ENCODE measurements at regions not wholly inside any gene's neighbourhood (a gene's known extent, or its start where the extent isn't known, plus 50 kb on each side); places are given as distances from the start of the nearest gene placed in this dataset.

- no peaks in the 10 kb centered on the region for H3K36me3 Mint-ChIP-seq
- H3K4me3 Mint-ChIP-seq: no peak overlapping the region
- H3K9me3 Mint-ChIP-seq (ENCODE audit: low read depth): no peaks in the 10 kb centered on the region
- H3K4me1 Mint-ChIP-seq: peaks cover 4% of the 10 kb centered on the region
- peaks cover 37% of the 10 kb centered on the region for H3K27me3 Mint-ChIP-seq
- CTCF ChIA-PET: no interaction called here
- H3K27ac Mint-ChIP-seq: no peak overlapping the region
- ATAC-seq (no peak), DNase-seq (no peak)
These were observed 130.0 kb upstream of the GGTLC1 start for GRCh38 chr20:24118441-24119175.

GRCh38 chr20:24118034-24118433 is 129.5 kb upstream of the GGTLC1 start:
- ATAC-seq (no peak), DNase-seq (no peak)
- Mint-ChIP-seq H3K27ac (no peak overlapping the region), H3K27me3 (peaks cover 31% of the 10 kb centered on the region), H3K4me1 (peaks cover 4% of the 10 kb centered on the region), H3K36me3 (no peaks in the 10 kb centered on the region), H3K9me3 (ENCODE audit: low read depth) (no peaks in the 10 kb centered on the region), H3K4me3 (no peak overlapping the region)
- CTCF ChIA-PET: no interaction called here

- H3K4me3 Mint-ChIP-seq: no peak overlapping the region
- peaks cover 4% of the 10 kb centered on the region for H3K4me1 Mint-ChIP-seq
- no peak for DNase-seq
- CTCF ChIA-PET: interaction anchor here (1.2 kb wide), 1 partner anchor 16 kb away, joined by 3 read pairs; no protein-coding TSS in a partner anchor
- H3K36me3 Mint-ChIP-seq: no peaks in the 10 kb centered on the region
- ATAC-seq: no peak
- no peaks in the 10 kb centered on the region for H3K9me3 Mint-ChIP-seq (ENCODE audit: low read depth)
- H3K27ac Mint-ChIP-seq: no peak overlapping the region
- H3K27me3 Mint-ChIP-seq: peaks cover 30% of the 10 kb centered on the region
These were observed 128.8 kb upstream of the GGTLC1 start for GRCh38 chr20:24117383-24117782.

GRCh38 chr20:24116611-24117010 is 128.0 kb upstream of the GGTLC1 start:
- Mint-ChIP-seq H3K4me1 (peaks cover 4% of the 10 kb centered on the region), H3K4me3 (no peak overlapping the region), H3K27ac (no peak overlapping the region), H3K27me3 (peaks cover 26% of the 10 kb centered on the region), H3K36me3 (no peaks in the 10 kb centered on the region), H3K9me3 (ENCODE audit: low read depth) (no peaks in the 10 kb centered on the region)
- ATAC-seq: no peak
- DNase-seq: no peak
- CTCF ChIA-PET: interaction anchor here (1.1 to 1.2 kb wide), 2 partner anchors 10 to 15 kb away, joined by 3 read pairs; no protein-coding TSS in a partner anchor

- H3K27me3 Mint-ChIP-seq: peaks cover 12% of the 10 kb centered on the region
- H3K9me3 Mint-ChIP-seq (ENCODE audit: low read depth): no peaks in the 10 kb centered on the region
- ATAC-seq (no peak), DNase-seq (no peak)
- peaks cover 20% of the 10 kb centered on the region for H3K4me1 Mint-ChIP-seq
- no peak overlapping the region for H3K27ac Mint-ChIP-seq
- CTCF ChIA-PET: interaction anchor here (1.0 kb wide), 1 partner anchor 10 kb away, joined by 4 read pairs; no protein-coding TSS in a partner anchor
- no peak overlapping the region for H3K4me3 Mint-ChIP-seq
- H3K36me3 Mint-ChIP-seq: no peaks in the 10 kb centered on the region
These were observed 123.8 kb upstream of the GGTLC1 start for GRCh38 chr20:24112360-24112759.

GRCh38 chr20:24111858-24112257 is 123.3 kb upstream of the GGTLC1 start:
- Mint-ChIP-seq H3K4me1 (peaks cover 20% of the 10 kb centered on the region), H3K27ac (no peak overlapping the region), H3K4me3 (no peak overlapping the region), H3K9me3 (ENCODE audit: low read depth) (no peaks in the 10 kb centered on the region), H3K27me3 (peaks cover 10% of the 10 kb centered on the region), H3K36me3 (no peaks in the 10 kb centered on the region)
- no peak for ATAC-seq
- DNase-seq: no peak
- CTCF ChIA-PET: interaction anchor here (1.0 kb wide), 1 partner anchor 10 kb away, joined by 4 read pairs; no protein-coding TSS in a partner anchor

- H3K4me3 Mint-ChIP-seq: peak overlapping the region; percentile 69
- CTCF ChIA-PET: interaction anchor here (0.8 to 2.0 kb wide), 8 partner anchors 10 to 220 kb away, joined by 3 to 7 read pairs (median 3); no protein-coding TSS in a partner anchor
- ATAC-seq (peak; percentile 61), DNase-seq (peak; percentile 72)
- H3K4me1 Mint-ChIP-seq: peaks cover 16% of the 10 kb centered on the region
- no peaks in the 10 kb centered on the region for H3K36me3 Mint-ChIP-seq
- H3K27me3 Mint-ChIP-seq: peaks cover 12% of the 10 kb centered on the region
- H3K9me3 Mint-ChIP-seq (ENCODE audit: low read depth): no peaks in the 10 kb centered on the region
- H3K27ac Mint-ChIP-seq: peak overlapping the region; percentile 81
These were observed 121.0 kb upstream of the GGTLC1 start for GRCh38 chr20:24109537-24109936.

GRCh38 chr20:24109008-24109407 is 120.4 kb upstream of the GGTLC1 start:
- DNase-seq (peak; percentile 77), ATAC-seq (peak; percentile 87)
- Mint-ChIP-seq H3K9me3 (ENCODE audit: low read depth) (no peaks in the 10 kb centered on the region), H3K27me3 (peaks cover 12% of the 10 kb centered on the region), H3K27ac (peak overlapping the region; percentile 81), H3K4me3 (peak overlapping the region; percentile 69), H3K36me3 (no peaks in the 10 kb centered on the region), H3K4me1 (peaks cover 16% of the 10 kb centered on the region)
- CTCF ChIA-PET: interaction anchor here (1.1 to 2.0 kb wide), 5 partner anchors 24 to 172 kb away, joined by 3 to 7 read pairs (median 3); no protein-coding TSS in a partner anchor

- Mint-ChIP-seq H3K27me3 (peaks cover 12% of the 10 kb centered on the region), H3K4me1 (peaks cover 16% of the 10 kb centered on the region), H3K9me3 (ENCODE audit: low read depth) (no peaks in the 10 kb centered on the region), H3K36me3 (no peaks in the 10 kb centered on the region), H3K27ac (peak overlapping the region; percentile 81), H3K4me3 (no peak overlapping the region)
- DNase-seq (no peak), ATAC-seq (no peak)
- CTCF ChIA-PET: interaction anchor here (1.1 to 2.0 kb wide), 3 partner anchors 24 to 81 kb away, joined by 3 to 4 read pairs (median 3); no protein-coding TSS in a partner anchor
These were observed 120.0 kb upstream of the GGTLC1 start for GRCh38 chr20:24108581-24108980.

- Mint-ChIP-seq H3K27me3 (peaks cover 14% of the 10 kb centered on the region), H3K27ac (no peak overlapping the region), H3K4me3 (no peak overlapping the region), H3K9me3 (ENCODE audit: low read depth) (no peaks in the 10 kb centered on the region), H3K4me1 (peaks cover 22% of the 10 kb centered on the region), H3K36me3 (no peaks in the 10 kb centered on the region)
- DNase-seq (no peak), ATAC-seq (no peak)
- CTCF ChIA-PET: interaction anchor here (0.8 to 1.4 kb wide), 2 partner anchors 10 to 79 kb away, joined by 3 read pairs; no protein-coding TSS in a partner anchor
These were observed 118.3 kb upstream of the GGTLC1 start for GRCh38 chr20:24106801-24107445.

GRCh38 chr20:24106150-24106800 is 117.7 kb upstream of the GGTLC1 start:
- Mint-ChIP-seq H3K27ac (no peak overlapping the region), H3K4me1 (peaks cover 22% of the 10 kb centered on the region), H3K4me3 (no peak overlapping the region), H3K9me3 (ENCODE audit: low read depth) (no peaks in the 10 kb centered on the region), H3K36me3 (no peaks in the 10 kb centered on the region), H3K27me3 (peaks cover 14% of the 10 kb centered on the region)
- DNase-seq: no peak
- CTCF ChIA-PET: interaction anchor here (0.8 to 1.5 kb wide), 4 partner anchors 10 to 78 kb away, joined by 3 read pairs; no protein-coding TSS in a partner anchor
- no peak for ATAC-seq

GRCh38 chr20:24102749-24103333 is 114.3 kb upstream of the GGTLC1 start:
- peaks cover 17% of the 10 kb centered on the region for H3K27me3 Mint-ChIP-seq
- CTCF ChIA-PET: interaction anchor here (0.6 to 3.3 kb wide), 16 partner anchors 9 to 815 kb away, joined by 3 to 25 read pairs (median 5); no protein-coding TSS in a partner anchor
- ATAC-seq (no peak), DNase-seq (no peak)
- no peak overlapping the region for H3K4me3 Mint-ChIP-seq
- no peaks in the 10 kb centered on the region for H3K9me3 Mint-ChIP-seq (ENCODE audit: low read depth)
- peaks cover 20% of the 10 kb centered on the region for H3K4me1 Mint-ChIP-seq
- no peak overlapping the region for H3K27ac Mint-ChIP-seq
- no peaks in the 10 kb centered on the region for H3K36me3 Mint-ChIP-seq

- H3K4me1 Mint-ChIP-seq: peaks cover 20% of the 10 kb centered on the region
- no peaks in the 10 kb centered on the region for H3K36me3 Mint-ChIP-seq
- peaks cover 19% of the 10 kb centered on the region for H3K27me3 Mint-ChIP-seq
- CTCF ChIA-PET: interaction anchor here (0.6 to 3.3 kb wide), 19 partner anchors 9 to 816 kb away, joined by 3 to 25 read pairs (median 3); no protein-coding TSS in a partner anchor
- H3K27ac Mint-ChIP-seq: no peak overlapping the region
- DNase-seq (peak; percentile 55), ATAC-seq (no peak)
- H3K9me3 Mint-ChIP-seq (ENCODE audit: low read depth): no peaks in the 10 kb centered on the region
- no peak overlapping the region for H3K4me3 Mint-ChIP-seq
These were observed 113.7 kb upstream of the GGTLC1 start for GRCh38 chr20:24102290-24102689.
